HG02759 (cell line): ENCODE measurements at regions not wholly inside any gene's neighbourhood (a gene's known extent, or its start where the extent isn't known, plus 50 kb on each side); places are given as distances from the start of the nearest gene placed in this dataset.
A peak's percentile ranks its signal among the peaks of the same experiment; 100 is the strongest.

ENCODE experiments used
- ATAC-seq: cut with Tn5 transposase; IDR thresholded peaks from one replicate; pipeline ENCODE4 v1.9.1; 2021; ENCODE audit warnings: mild to moderate bottlenecking, moderate library complexity; ENCODE audit not compliant: unreplicated experiment

- no peak for ATAC-seq
Measured at GRCh38 chr1:209429611-209430010, 153.9 kb upstream of the CAMK1G start.

- ATAC-seq, result no peak
Measured at GRCh38 chr1:209430107-209430506, 153.4 kb upstream of the CAMK1G start.

GRCh38 chr1:209430821-209431259 is 152.7 kb upstream of the CAMK1G start:
- ATAC-seq, result no peak

- no peak for ATAC-seq
Measured at GRCh38 chr1:209431402-209431801, 152.1 kb upstream of the CAMK1G start.

GRCh38 chr1:209431813-209432442 is 151.6 kb upstream of the CAMK1G start:
- ATAC-seq, result no peak

- ATAC-seq, result no peak
Measured at GRCh38 chr1:209432443-209432825, 151.1 kb upstream of the CAMK1G start.

GRCh38 chr1:209433649-209434031 is 149.9 kb upstream of the CAMK1G start:
- ATAC-seq, result no peak

- ATAC-seq, result no peak
Measured at GRCh38 chr1:209434066-209434465, 149.4 kb upstream of the CAMK1G start.

GRCh38 chr1:209434631-209435217 is 148.8 kb upstream of the CAMK1G start:
- no peak for ATAC-seq

- peak; percentile 66 for ATAC-seq
Measured at GRCh38 chr1:209435654-209436566, 147.6 kb upstream of the CAMK1G start.

GRCh38 chr1:209439828-209440227 is 143.7 kb upstream of the CAMK1G start:
- no peak for ATAC-seq

GRCh38 chr1:209443361-209443931 is 140.1 kb upstream of the CAMK1G start:
- ATAC-seq, result no peak

GRCh38 chr1:209443975-209444651 is 139.4 kb upstream of the CAMK1G start:
- ATAC-seq, result no peak

- no peak for ATAC-seq
Measured at GRCh38 chr1:209444961-209445360, 138.6 kb upstream of the CAMK1G start.

GRCh38 chr1:209445576-209445975 is 137.9 kb upstream of the CAMK1G start:
- no peak for ATAC-seq

- no peak for ATAC-seq
Measured at GRCh38 chr1:209446356-209446755, 137.2 kb upstream of the CAMK1G start.

- ATAC-seq, result no peak
Measured at GRCh38 chr1:209454340-209454994, 129.0 kb upstream of the CAMK1G start.

- no peak for ATAC-seq
Measured at GRCh38 chr1:209455145-209455544, 128.4 kb upstream of the CAMK1G start.

GRCh38 chr1:209455661-209456358 is 127.7 kb upstream of the CAMK1G start:
- no peak for ATAC-seq

GRCh38 chr1:209456878-209457277 is 126.6 kb upstream of the CAMK1G start:
- ATAC-seq, result no peak
